Activated CD4-positive, alpha-beta T cell treated with anti-CD3 and anti-CD28 coated beads for 24 hours (primary cell): ENCODE measurements at regions not wholly inside any gene's neighbourhood (a gene's known extent, or its start where the extent isn't known, plus 50 kb on each side); places are given as distances from the start of the nearest gene placed in this dataset.

ENCODE experiments used
- DNase-seq, 2 donors: peaks; one replicate each; pipeline ENCODE4 v3.0.0-alpha.2; 2020; ENCODE audit warnings: low read depth in 2 of 2

DNA sequence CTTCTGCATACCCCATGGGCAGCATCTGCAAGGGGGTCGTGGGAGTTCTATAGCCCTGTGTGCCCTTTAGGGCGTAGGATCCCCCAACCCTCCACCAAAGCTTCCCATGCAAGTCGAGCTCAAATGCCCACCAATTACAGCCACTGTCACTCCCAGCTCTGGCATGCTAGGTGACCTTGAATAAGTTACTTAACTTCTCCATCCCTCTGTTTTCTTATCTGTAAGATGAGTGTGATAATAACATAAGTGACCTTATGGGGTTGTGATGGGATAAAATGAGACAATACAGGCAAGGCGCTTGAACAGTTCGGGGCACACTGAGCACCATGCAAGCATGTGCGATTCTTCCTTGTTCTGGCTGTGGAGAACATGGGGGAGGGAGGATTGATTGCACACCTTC is 74.8 kb upstream of the POMGNT2 start:
- DNase-seq: no peak

DNA sequence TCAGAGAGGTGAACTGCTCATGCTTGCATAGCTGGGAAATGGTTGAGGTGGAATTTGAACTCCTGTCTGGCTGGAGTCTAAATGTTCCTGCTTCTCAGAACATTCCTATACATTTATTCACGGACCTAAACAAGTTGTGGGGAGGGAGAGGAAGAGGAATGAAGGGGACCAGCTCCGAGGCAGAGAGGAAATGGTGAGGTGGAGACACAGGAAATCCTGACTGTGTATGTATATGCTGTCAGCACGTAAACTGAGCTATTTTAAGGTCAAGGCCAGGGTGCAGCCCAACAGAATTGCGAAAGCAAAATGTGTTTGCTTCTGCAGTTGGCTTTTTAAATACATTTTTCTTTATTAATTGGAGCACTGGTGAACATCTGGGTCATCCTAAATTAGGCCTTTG is 74.1 kb upstream of the POMGNT2 start:
- DNase-seq: no peak

DNA sequence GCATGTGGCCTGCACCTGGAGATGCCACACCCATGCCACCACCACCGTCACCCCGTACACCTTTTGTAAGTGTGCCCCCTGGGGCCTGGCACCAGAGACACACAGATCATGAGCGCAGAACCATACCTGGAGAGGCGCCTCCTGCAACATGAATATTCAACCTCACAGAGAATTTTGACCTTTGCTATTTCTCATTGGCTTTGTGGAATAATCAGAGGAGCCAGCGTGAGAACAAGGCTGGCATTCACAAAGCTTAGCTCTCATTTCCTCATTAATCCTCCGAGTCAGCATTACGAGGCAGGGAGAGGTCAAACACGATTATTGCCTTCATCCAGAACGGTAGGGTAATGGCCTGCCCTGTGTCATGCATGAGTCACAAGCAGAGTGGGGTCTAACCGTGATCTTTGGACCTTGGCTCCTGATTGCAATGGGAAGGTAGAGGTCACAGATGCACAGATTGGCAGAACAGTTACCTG is 73.0 kb upstream of the POMGNT2 start:
- no peak for DNase-seq

DNA sequence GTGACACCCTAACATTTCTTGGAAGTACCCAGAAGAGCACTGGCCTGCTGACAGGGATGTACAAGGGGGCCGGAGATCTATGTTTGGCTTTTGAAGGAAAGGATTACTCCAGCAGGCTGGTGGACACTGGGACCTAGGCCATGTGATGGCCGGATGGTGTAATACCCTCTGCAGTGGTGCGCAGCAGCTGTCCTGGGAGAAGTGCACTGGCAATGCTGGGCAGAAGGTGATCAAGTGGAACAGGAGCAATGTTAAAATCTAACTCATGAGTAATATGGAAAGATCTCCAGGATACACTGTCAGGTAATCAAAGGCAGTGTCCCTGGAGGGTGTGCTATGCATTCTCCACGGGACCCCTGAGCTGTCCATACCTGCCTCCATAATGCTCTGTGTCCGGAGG is 71.2 kb upstream of the POMGNT2 start:
- no peak for DNase-seq

- no peak for DNase-seq
Measured at GRCh38 chr3:43176666-43177065, 70.8 kb upstream of the POMGNT2 start.

- no peak for DNase-seq
Measured at GRCh38 chr3:43175541-43175940, 69.7 kb upstream of the POMGNT2 start.

- DNase-seq: no peak
Measured at GRCh38 chr3:43173949-43174348, 68.1 kb upstream of the POMGNT2 start.

DNA sequence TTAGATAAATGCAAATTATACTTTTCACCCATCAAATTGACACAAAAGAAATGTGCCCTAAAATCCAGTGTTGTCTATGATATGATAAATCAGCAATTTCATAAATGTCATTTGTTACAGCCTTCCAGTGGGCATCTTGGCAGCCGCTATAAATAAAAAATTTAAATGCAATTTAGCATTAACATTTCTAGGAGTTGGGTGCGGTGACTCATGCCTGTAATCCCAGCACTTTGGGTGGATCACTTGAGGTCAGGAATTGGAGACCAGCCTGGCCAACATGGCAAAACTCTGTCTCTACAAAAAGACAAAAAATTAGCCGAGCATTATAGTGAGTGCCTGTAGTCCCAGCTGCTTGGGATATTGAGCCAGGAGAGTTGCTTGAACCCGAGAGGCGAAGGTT is 65.9 kb upstream of the POMGNT2 start:
- no peak for DNase-seq

DNA sequence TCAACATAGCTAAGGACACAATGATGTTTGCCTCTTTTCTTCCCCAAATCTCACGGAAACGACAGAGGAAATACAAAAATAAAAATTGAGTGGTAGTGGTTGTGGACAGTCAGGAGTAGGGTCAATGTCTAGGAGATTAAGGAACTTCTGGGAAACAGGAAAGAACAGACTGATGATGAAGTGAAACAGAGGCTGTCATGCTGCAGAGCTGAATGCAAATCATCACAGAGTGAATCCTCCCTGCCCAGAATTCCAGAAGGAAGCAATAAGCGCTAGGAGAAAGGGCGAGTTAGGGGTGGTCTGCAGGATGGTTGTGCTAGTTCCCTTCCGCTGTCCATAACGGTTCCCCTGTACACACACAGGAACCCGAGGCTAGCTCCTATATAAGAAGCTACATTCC is 64.7 kb upstream of the POMGNT2 start:
- DNase-seq: no peak

DNA sequence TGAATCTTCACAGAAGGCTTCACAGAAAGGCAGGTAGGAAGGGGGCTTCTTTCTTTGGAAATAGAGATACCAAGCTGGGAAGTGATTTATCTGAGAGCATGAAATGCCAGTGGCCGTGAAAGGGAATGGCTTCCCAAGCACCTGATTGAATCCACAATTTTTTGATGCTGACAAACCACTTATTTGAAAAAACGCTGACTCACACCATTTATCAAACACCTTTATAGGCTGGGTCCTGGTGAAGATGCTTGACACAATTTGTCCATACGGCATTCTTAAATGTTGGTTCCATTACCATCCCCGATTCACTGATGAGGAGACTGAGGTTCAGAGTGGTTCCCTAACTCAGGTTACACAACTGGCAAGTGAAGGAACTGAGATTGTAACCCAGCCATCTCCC is 64.1 kb upstream of the POMGNT2 start:
- no peak for DNase-seq

DNA sequence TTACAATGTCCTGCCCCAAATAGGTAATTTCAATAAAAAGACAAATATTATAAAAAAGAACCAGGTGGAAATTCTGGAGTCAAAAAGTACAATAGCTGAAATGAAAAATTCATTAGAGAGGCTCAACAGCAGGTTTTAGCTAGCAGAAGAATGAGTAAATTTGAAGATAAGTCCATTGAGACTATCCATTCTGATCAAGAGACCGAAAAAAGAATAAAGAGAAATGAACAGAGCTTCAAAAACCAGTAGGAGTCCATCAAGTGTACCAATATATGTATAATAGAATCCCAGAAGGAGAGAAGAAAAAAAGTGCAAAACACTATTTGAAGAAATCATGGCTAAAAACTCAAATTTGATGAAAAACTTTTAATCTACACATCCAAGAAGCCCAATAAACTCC is 60.5 kb upstream of the POMGNT2 start:
- DNase-seq: no peak

GRCh38 chr3:43165786-43166185 is 59.9 kb upstream of the POMGNT2 start:
- DNase-seq: no peak

GRCh38 chr3:43163895-43164493 is 58.1 kb upstream of the POMGNT2 start:
- no peak for DNase-seq

GRCh38 chr3:43162230-43163084 is 56.6 kb upstream of the POMGNT2 start:
- no peak for DNase-seq

- no peak for DNase-seq
Measured at GRCh38 chr3:43161684-43162229, 55.9 kb upstream of the POMGNT2 start.

DNA sequence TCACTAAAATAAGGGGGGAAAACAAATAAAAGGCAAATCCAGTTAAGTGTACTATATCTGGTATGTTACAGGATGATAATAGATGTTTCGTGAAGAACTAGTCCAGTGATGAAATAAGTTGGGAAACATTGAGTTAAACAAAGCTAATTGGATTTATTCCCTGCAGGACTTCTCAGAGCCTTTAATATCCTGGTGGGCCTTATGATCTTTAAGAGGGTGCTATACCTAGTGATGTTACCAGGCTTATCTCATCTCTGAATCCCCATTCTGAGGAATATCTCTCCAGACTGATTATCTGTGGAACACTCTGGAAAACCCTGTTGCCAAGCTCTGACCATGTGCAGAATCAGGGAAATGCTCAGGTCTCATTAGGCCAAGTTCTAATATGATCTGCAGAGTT is 54.8 kb upstream of the POMGNT2 start:
- no peak for DNase-seq

GRCh38 chr3:43159876-43160255 is 54.0 kb upstream of the POMGNT2 start:
- DNase-seq: no peak

DNA sequence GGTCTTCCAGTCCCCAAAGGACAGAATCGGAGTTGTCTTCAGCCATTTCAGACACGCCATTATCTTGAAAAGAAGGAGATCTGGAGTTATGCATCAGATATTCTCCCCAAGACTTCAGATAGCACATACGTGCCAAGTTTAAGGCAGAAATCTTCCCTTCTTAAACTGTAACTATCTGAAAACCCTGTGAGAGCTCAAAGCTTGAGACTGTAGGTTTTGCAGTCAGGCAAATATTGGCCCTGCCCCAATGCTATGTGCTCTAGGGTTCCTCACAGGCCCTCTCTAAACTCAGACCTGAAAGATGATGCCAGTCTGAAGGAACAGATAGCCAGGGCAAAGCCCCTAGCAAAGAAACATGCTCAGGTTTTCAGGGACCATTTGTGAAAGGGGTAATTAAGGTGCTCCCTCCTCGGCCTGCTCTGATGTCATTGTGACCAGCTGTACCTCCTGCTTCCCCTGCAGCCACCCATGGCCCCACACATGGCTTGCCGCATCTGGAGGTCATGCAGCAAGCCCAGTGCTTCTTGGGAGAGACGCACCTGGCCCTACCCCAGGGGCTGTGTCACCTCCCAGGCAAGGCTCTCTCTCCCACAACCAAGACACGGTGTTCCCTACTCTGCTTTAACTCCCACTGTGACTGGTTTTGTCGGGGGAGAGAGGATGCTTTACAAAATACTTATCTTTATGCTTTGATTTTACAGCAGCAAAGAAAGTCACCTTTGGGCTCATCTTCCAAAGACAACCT is 53.4 kb upstream of the POMGNT2 start:
- no peak for DNase-seq

- DNase-seq: no peak
Measured at GRCh38 chr3:43156812-43157455, 51.1 kb upstream of the POMGNT2 start.

GRCh38 chr3:43155464-43156121 is 49.7 kb upstream of the POMGNT2 start:
- DNase-seq: no peak
